ENCODE measurements at regions not wholly inside any gene's neighbourhood (a gene's known extent, or its start where the extent isn't known, plus 50 kb on each side); places are given as distances from the start of the nearest gene placed in this dataset.

- no peak for DNase-seq
Observed at GRCh38 chr13:104024416-104025170, 958.4 kb upstream of the SLC10A2 start.

GRCh38 chr13:104021806-104022397, 955.7 kb upstream of the SLC10A2 start:
- DNase-seq, result no peak

- DNase-seq, result no peak
Observed at GRCh38 chr13:104017317-104017716, 951.1 kb upstream of the SLC10A2 start.

DNA sequence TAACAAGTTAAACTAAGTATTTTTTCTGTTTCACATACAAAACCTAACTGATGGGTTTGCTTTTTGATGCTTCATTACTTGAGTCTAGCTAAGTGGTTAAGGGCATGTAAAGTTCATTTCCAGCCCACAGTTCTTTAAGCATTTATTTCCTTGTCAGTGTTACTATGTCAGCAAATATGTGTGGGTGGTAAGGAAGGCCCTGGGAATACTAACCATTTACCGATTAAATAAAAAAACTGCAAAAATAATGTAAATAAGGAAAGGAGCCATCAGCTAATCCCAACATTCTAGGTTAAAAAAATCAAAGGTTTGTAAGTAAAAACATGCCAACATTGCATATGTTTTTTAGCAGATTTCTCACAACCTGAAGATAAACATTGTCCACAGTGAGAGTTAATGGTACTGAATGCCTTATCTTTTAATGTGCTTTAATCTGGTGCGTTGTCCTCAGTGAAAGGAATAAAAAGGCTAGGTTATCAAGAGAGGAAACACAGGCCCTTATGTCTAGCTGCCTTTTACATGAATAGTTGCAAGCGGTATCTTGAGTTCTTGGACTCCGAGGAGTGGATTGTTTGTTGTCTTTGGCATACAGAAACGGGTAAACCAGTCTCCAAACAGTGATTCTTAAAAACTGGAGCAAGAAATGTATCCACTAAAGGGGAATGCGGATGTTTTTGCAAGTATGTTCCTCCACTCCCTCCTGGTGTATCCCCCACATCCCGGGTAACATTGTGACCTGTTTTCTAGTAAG, 949.6 kb upstream of the SLC10A2 start:
- DNase-seq, result no peak

GRCh38 chr13:104014803-104015645, 948.8 kb upstream of the SLC10A2 start:
- no peak for DNase-seq

DNA sequence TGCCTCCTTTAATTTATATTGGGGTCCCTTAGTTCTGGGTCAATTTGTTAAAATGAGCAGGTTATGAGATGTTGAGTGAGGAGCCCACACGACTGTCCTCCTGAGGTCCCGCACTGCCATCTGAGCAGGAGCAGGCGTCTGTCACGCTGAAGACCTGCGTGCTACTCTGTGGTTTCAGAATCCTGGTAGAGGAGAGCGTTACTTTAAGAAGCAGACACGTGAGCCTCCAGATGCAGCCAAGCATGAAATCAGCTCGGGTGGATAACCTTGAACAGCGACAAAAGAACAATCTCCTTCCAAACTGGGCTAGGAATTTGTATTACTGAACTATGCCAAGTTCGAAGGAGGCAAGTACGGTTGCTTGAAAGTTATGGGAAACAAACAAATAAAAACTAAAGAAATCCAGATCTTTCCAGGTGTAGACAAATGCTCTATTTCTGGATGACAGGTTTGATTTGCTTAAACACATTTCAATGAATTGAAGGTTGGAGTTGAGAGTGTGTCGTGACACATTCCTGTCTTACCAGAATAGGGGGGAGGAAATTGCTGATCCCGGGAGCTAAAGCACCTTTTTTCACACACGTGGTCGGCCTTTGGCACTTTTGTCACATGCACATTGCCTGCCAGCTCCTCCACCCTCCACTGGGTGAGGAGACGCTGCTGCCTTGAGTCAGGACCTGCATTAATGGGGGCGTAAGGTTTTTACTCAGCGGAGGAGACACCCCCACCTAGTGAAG, 945.5 kb upstream of the SLC10A2 start:
- DNase-seq, result no peak

- no peak for DNase-seq
Observed at GRCh38 chr13:104008541-104009435, 942.6 kb upstream of the SLC10A2 start.

DNA sequence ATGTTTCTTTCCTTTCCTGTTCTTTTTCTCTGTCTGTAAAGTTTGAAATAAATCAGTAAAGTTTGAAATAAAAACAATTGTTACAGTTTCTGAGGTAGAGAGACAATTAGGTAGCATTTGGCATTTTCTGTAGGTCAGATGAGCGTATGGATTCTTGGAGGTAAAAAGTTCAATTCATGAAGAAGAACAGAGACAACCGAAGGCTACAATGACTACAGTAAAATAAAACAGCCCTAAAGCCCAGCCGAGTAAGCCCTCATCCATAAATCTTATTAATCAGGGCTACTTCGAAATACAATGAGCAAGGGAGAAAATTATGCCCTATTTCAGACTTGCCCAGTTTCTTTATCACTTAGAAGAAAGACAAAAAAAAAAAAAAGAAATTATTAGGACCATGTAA, 941.9 kb upstream of the SLC10A2 start:
- DNase-seq, result no peak

GRCh38 chr13:104006625-104007075, 940.4 kb upstream of the SLC10A2 start:
- no peak for DNase-seq

- DNase-seq, result no peak
Observed at GRCh38 chr13:104004572-104004971, 938.4 kb upstream of the SLC10A2 start.

- no peak for DNase-seq
Observed at GRCh38 chr13:104002216-104002615, 936.0 kb upstream of the SLC10A2 start.

- no peak for DNase-seq
Observed at GRCh38 chr13:104001766-104002165, 935.5 kb upstream of the SLC10A2 start.

DNA sequence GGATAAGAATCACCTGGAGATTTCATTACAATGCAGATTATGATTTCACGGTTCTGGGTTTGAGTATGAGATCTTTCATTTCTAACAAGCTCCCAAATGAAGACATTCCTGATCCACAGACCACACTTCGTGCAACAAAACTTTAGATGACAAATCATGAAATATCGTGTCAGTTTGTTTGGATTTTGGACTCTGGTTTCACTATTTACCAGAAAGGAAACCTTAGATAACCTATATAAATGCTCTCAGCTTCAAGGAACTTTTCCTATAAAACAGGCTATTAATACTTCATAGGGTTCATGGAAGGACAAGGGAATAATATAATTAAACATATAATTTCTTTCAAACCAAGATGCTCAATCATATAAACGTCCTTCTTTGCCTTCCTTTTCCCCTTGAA, 930.5 kb upstream of the SLC10A2 start:
- no peak for DNase-seq

DNA sequence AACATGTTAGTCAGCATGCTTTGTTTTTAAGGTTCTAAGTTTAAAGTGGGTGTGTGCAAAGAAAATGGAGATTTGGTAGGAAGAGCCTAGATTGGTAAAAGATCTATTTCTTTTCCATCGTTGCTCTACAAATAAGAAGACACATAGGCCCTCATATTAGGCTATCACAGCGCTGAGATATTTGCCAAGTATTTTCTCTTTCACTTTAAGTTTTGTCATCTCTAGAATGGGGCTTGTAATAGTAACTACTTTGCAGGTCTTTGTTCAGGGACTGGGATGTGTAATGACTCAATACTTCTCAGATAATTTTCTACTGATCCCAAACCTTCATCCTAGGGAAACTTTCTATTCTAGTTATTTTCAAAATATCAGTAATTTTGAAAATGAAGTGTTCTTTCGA, 917.7 kb upstream of the SLC10A2 start:
- DNase-seq, result no peak

GRCh38 chr13:103976371-103976770, 910.2 kb upstream of the SLC10A2 start:
- no peak for DNase-seq

GRCh38 chr13:103973740-103974139, 907.5 kb upstream of the SLC10A2 start:
- DNase-seq, result no peak

GRCh38 chr13:103969520-103970050, 903.4 kb upstream of the SLC10A2 start:
- DNase-seq, result no peak

GRCh38 chr13:103965506-103966243, 899.5 kb upstream of the SLC10A2 start:
- no peak for DNase-seq

DNA sequence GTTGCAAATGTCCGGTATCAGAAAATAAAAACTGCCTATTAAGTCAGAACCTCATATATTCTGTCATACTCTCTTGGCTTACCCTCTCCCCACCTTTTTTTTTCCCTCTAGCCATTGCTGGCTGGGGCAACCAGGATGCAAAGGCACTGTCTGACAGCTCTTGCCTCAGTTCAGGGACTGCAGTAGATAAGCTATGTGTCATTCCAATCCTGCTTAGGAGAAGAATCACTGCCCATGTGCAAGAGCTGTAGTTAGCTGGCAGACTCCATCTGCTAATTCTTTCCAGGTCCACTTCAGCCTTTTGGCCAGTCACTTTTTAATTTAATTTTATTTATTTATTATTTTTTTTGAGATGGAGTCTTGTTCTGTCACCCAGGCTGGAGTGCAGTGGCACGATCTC, 895.6 kb upstream of the SLC10A2 start:
- DNase-seq, result no peak

GRCh38 chr13:103961129-103961528, 894.9 kb upstream of the SLC10A2 start:
- DNase-seq, result no peak
